Posterior vena cava (tissue), 2 donors: ENCODE measurements at regions not wholly inside any gene's neighbourhood (a gene's known extent, or its start where the extent isn't known, plus 50 kb on each side); places are given as distances from the start of the nearest gene placed in this dataset.

Experiments used
- DNase-seq: peaks from one replicate; pipeline ENCODE4 v3.0.0-alpha.2; 2020; ENCODE audit warnings: low spot score
- intact Hi-C, 2 donors: fragments of 100-400 bp; cut with DNase I; formaldehyde crosslinking; loops; one replicate each; pipeline versions ENCODE4 v1.14.1 to v1.14.2; 2022 to 2023
- donor health status: DM: yes; HTN: yes; CAD: no.
- donor health status: DM: yes; HTN: yes; CAD: no.

- no peak for DNase-seq
- intact Hi-C loops = no loop called here
Measured at GRCh38 chrX:117215683-117216082, 752.9 kb upstream of the CT83 start.

DNA sequence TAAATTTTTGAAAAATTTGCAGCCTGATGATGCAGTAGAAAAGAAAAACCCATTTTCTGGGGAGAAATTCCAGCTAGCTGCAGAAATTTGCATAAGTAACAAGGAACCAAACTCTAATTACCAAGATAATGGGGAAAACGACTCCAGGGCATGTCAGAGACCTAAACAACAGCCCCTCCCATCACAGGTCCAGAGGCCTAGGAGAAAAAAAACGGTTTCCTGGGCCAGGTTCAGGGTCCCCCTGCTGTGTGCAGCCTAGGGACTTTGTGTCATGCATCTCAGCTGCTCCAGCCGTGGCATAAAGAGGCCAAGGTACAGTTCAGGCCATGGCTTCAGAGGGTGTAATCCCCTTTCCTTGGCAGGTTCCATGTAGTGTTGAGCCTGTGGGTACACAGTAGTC lies 733.7 kb upstream of the CT83 start:
- no peak for DNase-seq
- intact Hi-C loops = no loop called here

DNA sequence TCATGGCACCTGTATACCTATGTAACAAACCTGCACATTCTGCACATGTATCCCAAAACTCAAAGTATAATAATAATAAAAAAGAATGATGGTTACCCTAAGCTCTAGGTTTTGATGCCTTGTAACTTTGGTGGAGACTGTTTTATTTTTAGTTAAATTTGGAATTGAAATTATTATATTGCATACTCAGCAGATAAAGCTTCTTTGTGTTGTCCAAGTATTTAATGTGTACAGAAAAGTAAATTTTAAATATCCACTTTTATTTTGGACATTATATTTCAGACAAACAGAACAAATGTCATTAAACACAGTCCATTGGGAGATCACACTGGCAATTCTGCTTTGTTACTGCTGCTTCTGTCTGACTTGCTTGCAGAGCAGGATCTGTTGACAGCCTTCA lies 684.5 kb upstream of the CT83 start:
- no peak for DNase-seq
- intact Hi-C loops = no loop called here

GRCh38 chrX:117138070-117138469 lies 675.3 kb upstream of the CT83 start:
- intact Hi-C loops = no loop called here
- no peak for DNase-seq

- intact Hi-C loops = no loop called here
- DNase-seq = no peak
Measured at GRCh38 chrX:117134983-117135382, 672.2 kb upstream of the CT83 start.

GRCh38 chrX:117120700-117121099 lies 657.9 kb upstream of the CT83 start:
- intact Hi-C loops = no loop called here
- DNase-seq = no peak

GRCh38 chrX:117096528-117096927 lies 633.8 kb upstream of the CT83 start:
- intact Hi-C loops = no loop called here
- DNase-seq = no peak

- intact Hi-C loops = no loop called here
- no peak for DNase-seq
Measured at GRCh38 chrX:117095393-117095792, 632.6 kb upstream of the CT83 start.

- intact Hi-C loops = no loop called here
- no peak for DNase-seq
Measured at GRCh38 chrX:117094149-117094548, 631.4 kb upstream of the CT83 start.

DNA sequence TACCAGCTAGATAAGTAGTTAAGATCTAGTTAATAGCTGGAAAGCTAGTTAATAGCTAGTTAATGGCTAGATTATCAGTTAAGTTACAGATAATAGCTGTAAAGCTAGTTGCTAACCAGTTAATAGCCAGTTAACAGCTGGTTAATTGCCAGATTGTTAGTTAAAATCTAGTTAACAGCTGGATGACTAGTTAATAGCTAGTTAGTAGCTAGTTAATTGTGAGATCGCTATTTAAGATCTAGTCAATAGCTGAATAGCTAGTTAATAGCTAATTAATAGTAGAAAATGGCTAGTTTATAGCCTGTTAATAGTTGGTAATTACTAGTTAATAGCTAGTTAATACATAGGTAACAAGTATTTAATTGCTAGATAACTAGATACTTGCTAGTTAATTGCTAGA lies 630.5 kb upstream of the CT83 start:
- no peak for DNase-seq
- intact Hi-C loops = no loop called here

GRCh38 chrX:117092641-117093040 lies 629.9 kb upstream of the CT83 start:
- DNase-seq = no peak
- intact Hi-C loops = no loop called here

DNA sequence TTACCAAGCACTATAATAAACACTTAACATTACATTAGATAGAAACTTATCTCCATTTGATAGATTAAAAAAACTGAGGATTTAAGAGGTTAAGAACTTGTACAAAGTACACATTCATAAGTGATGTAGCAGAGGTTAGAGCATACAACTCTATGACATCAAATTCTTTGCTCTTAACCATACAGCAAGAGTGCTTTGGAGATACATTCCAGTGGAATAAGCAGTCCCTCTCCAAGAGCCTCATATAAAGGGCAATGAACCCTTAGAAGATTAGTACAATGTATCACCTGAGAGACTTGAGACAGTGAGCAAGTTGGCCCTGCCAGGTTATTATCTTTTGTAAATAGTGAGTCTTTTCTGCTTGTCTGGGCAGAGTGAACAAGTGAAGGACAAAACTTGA lies 600.4 kb upstream of the CT83 start:
- no peak for DNase-seq
- intact Hi-C loops = no loop called here

DNA sequence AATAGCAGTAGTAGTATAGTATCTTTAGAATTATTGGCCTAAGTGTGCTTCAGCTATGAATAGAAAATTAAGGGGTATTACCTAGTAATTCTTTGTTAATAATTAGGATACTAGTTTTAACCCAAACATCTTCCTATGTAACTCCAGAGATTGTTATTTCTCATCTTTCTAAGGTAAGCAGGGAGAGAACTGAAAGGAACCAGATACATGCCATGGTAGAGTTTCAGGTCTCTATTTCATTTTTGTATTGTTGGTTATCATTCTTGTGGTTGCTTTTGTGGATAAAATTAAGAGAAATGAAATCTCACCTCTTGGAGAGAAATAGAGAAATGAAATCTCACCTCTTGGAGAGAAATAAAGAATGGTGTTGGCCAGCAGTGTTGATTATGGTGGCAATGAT lies 597.1 kb upstream of the CT83 start:
- intact Hi-C loops = no loop called here
- DNase-seq = no peak

DNA sequence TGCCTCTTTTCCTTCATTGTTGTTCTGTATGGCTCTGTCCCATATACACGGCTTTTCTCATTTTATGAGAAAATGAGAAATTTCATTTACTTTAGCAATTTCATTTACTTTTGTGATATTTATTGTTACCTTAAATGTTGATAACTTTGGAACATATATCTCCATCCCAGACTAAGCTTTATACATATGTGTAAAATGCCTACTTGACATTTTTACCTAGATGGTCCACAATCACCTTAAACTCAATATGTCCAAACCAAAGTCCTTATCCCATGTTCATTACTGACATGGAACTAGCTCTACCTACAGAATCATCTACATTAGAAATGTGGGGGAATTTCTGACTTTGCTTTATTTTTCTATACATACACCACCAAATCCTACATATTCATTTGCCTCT lies 590.5 kb upstream of the CT83 start:
- DNase-seq = no peak
- intact Hi-C loops = no loop called here

DNA sequence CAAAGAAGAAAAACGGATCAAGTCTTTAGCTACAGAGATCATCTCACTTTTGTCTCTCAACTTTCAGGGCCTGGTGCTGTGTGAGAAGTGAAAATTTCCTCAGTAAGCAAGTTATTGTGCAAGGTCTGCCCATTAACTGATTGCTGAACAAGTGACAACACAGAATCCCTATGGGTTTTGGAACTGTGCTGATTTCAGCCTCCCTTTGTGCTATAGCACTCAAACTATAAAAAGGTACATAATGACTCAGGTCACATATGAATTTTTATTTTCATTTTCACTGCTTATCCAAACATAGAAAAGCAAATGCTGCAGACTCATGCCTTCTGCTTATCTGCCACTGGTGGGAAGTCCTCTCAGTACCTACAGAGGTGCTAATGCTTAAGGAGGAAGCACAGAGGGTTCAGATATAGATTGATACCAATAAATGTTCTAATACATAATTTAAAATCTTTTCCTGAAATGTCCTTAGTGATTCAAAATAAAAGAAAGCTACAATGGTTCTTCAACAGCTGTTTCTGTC lies 576.2 kb upstream of the CT83 start:
- intact Hi-C loops = no loop called here
- DNase-seq = no peak

GRCh38 chrX:117010243-117010642 lies 547.5 kb upstream of the CT83 start:
- intact Hi-C loops = no loop called here
- no peak for DNase-seq

DNA sequence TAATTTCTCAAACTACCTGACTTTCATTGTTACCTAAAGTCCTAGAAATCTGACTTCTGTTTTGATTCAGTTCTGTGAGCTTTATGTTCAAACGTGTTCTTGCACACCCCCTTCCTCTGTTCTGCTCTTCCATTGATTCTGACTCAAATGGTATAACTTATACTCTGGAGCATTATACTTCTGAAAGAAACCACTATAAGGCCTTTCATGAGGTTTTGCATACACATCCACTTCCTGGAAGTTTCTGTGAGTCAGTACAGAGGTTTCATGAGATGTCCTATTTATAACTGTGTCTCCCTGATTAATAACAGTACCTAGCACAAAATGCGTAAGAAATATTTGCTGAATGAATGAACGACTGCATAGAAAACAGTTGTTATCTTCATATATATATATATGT lies 540.2 kb upstream of the CT83 start:
- intact Hi-C loops = no loop called here
- no peak for DNase-seq

DNA sequence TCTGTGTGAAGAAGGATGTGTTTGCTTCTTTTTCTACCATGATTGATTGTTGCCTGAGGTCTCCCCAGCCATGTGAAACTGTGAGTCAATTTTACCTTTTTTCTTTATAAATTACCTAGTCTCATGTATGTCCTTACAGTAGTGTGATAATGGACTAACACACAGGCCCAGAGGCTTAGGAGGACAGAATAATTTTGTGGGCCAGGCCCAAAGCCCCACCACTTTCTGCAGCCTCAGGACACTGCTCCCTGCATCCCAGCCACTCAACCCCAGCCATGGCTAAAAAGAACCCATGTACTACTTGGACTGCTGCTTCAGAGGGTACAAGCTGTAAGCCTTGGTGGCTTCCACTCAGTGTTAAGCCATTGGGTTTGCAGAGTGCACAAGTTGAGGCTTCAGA lies 512.7 kb upstream of the CT83 start:
- intact Hi-C loops = no loop called here
- no peak for DNase-seq

- DNase-seq = no peak
- intact Hi-C loops = no loop called here
Measured at GRCh38 chrX:116972362-116972761, 509.6 kb upstream of the CT83 start.

DNA sequence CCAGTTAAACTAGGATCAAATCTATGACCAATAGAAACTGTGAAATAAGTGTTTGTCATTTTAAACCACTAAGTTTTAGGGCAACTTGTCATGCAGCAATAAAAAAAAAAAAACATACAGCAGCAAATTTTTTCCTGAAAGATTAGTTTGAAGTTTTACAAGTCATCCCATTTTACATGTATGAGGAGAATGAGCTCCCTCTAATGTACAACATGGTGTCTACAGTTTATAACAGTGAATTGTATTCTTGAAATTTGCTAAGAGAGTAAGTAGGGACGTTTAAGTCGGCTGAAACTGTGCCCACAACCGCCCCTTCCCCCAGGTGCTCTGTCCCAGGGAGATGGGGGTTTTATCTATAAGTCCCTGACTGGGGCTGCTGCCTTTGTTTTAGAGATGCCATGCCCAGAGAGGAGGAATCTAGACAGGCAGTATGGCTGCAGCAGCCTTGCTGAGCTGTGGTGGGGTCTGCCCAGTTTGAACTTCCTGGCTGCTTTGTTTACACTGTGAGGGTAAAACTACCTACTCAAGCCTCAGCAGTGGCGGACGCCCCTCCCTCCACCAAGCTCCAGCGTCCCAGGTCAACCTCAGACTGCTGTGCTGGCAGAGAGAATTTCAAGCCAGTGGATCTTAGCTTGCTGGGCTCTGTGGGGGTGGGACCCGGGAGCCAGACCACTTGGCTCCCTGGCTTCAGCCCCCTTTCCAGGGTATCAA lies 499.3 kb upstream of the CT83 start:
- DNase-seq = no peak
- intact Hi-C loops = no loop called here

DNA sequence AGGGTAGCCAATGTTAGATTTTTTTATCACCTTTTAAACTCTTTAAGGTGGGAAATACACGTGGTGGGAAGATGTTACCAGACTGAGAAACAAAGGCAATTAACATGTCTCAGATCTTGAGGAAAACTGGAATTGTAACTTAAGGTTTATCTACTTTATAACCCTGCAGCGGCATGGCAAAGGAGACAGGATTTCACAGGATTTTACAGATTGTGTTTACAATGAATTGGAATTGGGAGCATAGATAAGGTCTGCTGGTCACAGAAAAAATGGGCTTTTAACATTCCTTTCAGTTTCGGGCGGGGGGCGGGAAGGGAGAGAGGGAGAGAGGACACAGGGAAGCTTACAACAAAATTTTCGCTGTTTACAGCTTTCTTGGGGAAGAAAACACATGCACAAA lies 467.5 kb upstream of the CT83 start:
- intact Hi-C loops = no loop called here
- DNase-seq = no peak

DNA sequence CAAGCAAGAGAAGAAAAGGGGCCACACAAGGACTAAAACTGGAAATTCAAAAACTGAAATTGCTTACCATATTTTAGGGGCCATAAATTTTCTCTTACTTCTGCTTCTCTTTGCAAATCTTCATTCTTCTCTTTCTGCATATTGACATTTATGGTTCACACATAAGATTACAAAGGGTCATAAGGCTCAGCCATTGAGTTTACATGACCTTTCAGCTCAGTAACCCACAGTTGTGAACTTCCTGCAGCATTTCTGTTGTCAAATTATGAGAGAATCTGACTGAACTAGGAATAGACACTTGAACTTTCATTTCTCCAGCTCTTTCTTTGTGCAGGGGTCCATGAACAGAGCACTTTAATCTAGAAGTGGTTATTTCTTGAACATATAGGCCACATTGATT lies 434.8 kb upstream of the CT83 start:
- intact Hi-C loops = no loop called here
- no peak for DNase-seq
